NCI-H1694 (cell line): ENCODE measurements at regions not wholly inside any gene's neighbourhood (a gene's known extent, or its start where the extent isn't known, plus 50 kb on each side); places are given as distances from the start of the nearest gene placed in this dataset.
A peak's percentile ranks its signal among the peaks of the same experiment; 100 is the strongest.
"Not testable (repeated sequence)": the region's sequence is repeated elsewhere in the genome, so short reads cannot be mapped to it uniquely, and the experiment has no call there.

Experiments
- DNase-seq: peaks from one replicate; lab custom pipeline; 2025; lab: John Stamatoyannopoulos, UW

GRCh38 chr9:103399535-103399934, 404.4 kb downstream of the CYLC2 start:
- DNase-seq = no peak

- DNase-seq = no peak
Measured at GRCh38 chr9:103407260-103407659, 412.1 kb downstream of the CYLC2 start.

GRCh38 chr9:103410059-103410458, 414.9 kb downstream of the CYLC2 start:
- DNase-seq = no peak

DNA sequence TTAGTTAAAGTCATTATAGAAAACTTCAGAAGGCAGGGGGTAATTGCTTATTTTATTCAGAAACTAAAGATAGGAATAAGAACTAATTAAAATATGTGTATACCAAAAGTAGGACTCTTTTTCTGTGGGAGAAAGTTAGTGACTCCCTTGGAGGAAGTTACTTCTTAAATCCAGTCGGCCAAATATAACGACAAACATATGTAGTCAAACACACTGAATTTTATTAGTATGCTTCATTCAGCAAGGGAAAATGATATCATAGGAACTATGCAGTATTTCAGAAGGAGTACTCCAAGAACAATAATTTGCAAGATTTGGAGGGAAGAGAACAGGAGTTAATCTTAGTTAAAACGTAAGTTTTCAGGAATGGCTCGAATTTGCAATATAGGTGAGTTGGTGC, 432.6 kb downstream of the CYLC2 start:
- no peak for DNase-seq

- no peak for DNase-seq
Measured at GRCh38 chr9:103430469-103430868, 435.3 kb downstream of the CYLC2 start.

DNA sequence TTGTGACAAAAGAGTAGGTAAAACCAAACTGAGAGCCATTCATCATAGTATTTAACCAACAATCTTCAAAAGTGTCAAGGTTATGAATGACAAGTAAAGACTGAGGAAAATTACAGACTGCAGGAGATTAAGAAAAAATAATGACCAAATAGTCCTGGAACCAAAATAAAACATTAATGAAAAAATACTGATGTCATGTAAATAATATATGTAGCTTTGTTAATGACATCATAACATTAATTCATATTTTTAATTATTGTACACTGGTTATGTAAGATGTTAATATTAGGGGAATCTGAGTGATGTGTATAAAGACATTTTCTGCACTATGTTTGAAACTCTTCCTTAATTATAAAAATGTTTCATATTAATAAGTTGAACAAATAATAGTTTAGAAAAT, 436.7 kb downstream of the CYLC2 start:
- DNase-seq = no peak

GRCh38 chr9:103444176-103444575, 449.0 kb downstream of the CYLC2 start:
- no peak for DNase-seq

- DNase-seq = no peak
Measured at GRCh38 chr9:103458826-103459225, 463.7 kb downstream of the CYLC2 start.

GRCh38 chr9:103471241-103471640, 476.1 kb downstream of the CYLC2 start:
- DNase-seq = no peak

DNA sequence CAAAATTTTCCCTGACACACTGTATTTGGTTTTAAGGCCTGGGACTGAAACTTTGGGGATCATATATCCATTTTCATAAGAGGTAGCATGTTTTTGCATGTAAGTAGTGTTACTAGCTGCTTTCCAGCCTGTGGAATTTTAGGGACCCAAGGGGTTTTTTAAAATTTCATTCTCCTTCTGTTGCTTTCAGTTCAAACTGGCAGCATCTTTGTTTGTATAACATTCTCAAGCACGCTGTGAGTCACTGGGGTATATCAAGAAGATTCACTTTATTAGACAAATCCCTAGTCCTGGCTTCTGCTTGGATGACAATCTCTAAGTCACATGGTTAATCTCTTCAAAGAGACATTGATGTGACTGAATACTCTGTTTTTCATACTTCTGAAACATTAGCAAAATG, 479.0 kb downstream of the CYLC2 start:
- no peak for DNase-seq

DNA sequence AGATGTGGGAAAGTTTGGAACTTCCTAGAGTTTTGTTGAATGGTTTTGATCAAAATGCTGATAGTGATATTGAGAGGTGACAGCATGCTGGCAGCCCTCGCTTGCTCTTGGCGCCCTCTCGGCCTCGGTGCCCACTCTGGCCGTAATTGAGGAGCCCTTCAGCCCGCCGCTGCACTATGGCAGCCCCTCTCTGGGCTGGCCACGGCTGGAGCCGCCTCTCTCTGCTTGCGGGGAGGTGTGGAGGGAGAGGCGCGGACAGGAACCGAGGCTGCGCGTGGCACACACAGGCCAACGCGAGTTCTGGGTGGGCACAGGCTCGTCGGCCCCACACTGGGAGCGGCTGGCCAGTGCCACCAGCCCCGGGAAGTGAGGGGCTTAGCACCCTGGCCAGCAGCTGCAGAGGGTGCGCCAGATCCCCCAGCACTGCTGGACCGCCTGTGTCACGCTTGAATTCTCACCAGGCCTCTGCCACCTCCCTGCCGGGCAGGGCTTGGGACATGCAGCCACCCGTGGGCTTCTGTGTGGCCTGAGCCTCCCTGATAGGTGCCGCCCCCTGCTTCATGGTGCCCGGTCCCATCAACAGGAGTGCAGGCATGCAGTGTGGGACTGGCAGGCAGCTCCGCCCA, 488.5 kb downstream of the CYLC2 start:
- no peak for DNase-seq

GRCh38 chr9:103485138-103485537, 490.0 kb downstream of the CYLC2 start:
- DNase-seq = no peak

DNA sequence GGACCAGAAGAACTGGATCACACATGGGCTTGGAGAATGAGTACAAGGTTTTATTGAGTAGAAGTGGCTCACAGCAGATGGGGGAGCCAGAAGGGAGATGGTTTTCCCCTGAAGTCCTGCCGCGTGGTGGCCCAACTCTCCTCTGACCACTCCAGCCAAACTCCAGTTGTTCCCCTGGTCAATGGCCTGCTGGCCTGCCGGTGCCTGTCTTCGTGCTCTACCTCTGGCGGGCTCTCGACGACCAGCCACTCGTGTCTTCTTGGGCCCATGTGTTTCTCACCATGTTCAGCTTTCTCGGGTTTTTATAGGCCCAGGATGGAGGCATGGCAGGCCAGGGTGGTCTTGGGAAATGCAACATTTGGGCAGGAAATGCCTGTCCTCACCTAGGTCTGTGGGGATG, 519.6 kb downstream of the CYLC2 start:
- no peak for DNase-seq

DNA sequence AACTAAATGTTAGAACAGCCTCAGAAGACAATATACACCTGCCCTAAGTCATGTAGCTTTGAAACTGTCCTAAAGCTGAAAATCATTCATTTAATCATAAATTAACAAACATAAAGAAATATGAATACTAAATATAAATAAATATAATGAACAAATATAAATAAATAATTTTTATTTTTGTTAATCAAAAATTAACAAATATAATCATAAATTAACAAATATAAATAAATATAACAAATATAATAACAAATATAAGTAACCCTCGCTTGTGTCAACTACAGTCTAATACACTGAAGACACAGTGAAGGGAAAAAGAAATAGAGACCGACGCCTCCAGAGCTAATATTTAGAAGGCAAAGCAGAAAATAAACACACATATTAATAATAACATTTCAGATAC, 527.3 kb downstream of the CYLC2 start:
- no peak for DNase-seq

DNA sequence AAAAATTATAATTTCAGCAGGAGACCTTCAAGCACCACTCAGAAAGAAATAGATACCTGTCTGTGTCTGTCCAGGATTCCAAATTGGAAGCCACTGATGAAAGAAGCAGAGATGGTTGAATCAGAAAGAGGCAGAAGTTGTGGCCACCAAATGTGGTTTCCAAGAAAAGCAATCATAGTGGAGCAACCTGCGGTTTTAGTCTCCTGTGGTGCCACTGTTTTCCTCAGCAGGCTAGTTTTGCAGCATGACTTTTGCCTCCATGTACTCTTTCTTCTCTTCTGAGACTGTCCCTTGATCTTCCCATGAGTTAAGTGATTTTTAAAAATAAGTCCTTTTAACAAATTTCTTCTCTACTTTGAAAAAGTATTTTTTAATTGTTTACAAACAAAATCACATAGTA, 535.8 kb downstream of the CYLC2 start:
- DNase-seq = no peak

DNA sequence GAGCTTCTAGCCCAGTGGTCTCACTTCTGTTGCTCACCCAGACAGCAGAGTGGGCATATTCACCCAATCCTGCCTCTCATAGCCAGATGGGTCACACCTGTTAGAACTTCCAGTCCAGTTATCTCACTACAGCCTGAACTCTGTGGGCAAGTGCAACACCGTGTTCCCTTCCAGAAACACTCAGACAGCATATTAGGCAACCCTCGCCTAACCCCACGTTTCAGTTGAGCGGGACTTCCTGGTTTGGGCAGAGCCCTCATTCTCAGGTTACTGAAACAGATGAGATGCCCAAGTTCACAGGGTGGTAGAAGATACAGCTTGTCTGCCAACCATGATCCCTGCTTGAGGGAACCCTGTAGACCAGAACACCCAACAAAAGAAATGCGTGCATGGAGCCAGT, 538.2 kb downstream of the CYLC2 start:
- no peak for DNase-seq

- no peak for DNase-seq
Measured at GRCh38 chr9:103537426-103537825, 542.3 kb downstream of the CYLC2 start.

DNA sequence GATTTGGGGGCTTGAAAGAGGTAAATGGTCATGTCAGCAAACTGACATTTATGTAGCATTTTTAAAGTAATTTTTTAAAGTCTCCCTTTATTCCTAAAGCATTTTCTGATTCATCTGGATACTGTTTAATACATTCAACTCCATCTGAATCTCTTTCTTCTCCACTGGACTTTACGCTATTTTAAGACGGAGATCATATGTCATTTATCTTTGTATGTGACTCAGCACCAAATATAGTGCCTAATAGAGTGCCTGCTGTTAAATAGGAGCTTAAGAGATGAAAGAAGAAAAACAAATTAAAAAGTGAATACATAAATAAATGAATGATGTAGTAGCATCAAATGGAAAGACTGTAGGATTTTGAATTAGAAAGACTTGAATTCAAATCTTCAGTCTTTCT, 548.8 kb upstream of the SMC2 start:
- no peak for DNase-seq

GRCh38 chr9:103552712-103553111, 541.4 kb upstream of the SMC2 start:
- DNase-seq = no peak

DNA sequence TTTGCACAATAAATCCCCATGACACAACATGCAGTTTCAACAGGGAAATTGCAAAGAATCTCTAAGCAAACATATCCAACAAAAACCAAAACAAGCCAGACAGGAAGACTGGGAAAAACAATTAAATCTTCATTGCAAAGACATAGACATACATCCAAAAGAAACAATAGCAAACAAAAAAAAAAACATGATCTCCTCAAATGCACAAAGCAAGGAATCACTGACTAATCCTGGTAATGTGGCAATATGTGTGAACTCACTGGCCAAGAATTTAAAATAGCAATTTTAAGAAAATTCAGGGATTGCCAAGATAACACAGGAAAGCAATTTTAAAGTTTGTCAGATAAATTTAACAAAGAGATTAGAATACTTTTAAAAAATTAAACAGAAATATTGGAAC, 520.1 kb upstream of the SMC2 start:
- no peak for DNase-seq

GRCh38 chr9:103586721-103587120, 507.4 kb upstream of the SMC2 start:
- DNase-seq = no peak

DNA sequence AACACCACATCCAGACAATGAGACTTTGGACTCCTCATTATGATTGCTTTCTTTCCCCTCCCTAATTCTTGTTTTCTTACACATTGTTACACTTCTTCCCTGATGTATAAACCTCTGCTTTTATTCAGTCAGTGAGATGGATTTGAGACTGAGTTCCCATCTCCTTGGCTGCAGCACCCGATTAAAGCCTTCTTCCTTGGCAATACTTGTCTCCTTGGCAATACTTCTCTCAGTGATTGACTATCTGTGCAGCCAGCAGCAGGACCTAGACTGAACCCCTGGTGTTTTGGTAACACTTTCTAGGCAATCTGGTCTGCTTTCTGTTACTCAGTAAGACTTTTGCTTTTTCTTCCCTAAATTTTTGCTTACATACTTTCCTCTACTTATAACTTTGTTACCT, 492.8 kb upstream of the SMC2 start:
- DNase-seq = no peak

DNA sequence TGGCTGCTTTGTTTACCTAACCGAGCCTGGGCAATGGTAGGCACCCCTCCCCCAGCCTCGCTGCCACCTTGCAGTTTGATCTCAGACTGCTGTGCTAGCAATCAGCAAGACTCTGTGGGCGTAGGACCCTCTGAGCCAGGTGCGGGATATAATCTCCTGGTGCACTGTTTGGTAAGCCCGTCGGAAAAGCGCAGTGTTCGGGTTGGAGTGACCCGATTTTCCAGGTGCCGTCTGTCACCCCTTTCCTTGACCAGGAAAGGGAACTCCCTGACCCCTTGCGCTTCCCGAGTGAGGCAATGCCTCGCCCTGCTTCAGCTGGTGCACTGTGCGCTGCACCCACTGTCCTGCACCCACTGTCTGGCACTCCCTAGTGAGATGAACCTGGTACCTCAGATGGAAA, 482.2 kb upstream of the SMC2 start:
- DNase-seq = not testable (repeated sequence)

DNA sequence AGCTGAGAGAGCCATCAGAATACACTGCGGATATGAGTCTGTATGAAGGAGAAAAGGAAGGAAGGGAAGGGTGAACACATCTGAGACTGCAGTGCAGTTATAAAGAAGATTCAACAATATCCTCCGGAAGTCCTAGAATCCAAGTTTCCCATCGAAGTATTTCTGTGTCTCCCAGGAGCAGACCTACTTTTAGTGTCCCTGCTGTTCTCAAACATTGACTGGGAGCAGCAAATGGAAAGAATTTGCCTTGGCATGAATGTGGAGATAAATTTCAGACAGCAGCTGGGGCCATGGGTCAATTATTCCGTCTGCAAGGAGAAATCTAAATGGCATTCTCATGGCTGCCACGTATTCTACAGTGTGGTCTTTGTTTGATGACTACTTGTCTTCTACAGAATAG, 478.1 kb upstream of the SMC2 start:
- peak; percentile 25 for DNase-seq

- no peak for DNase-seq
Measured at GRCh38 chr9:103617046-103617445, 477.1 kb upstream of the SMC2 start.
